ENCODE measurements at regions not wholly inside any gene's neighbourhood (a gene's known extent, or its start where the extent isn't known, plus 50 kb on each side); places are given as distances from the start of the nearest gene placed in this dataset.

GRCh38 chr4:188988131-188988530, 848.9 kb downstream of the TRIML1 start:
- no peak for TF ChIP-seq CTCF (IDR thresholded peaks at IDR 0.05; ENCODE audit: low read depth, low read length)
- ChIA-PET POLR2A (no interaction called here), CTCF (no interaction called here)
- H3K27me3 ChIP-seq (ENCODE audit: control insufficient read depth, insufficient read depth, low read length) = no peaks in the 10 kb centered on the region
- DNase-seq (ENCODE audit: low read depth, low spot score) = no peak
- H3K4me3 ChIP-seq (ENCODE audit: low read depth, low read length) = no peak overlapping the region
- no peak overlapping the region for H3K27ac ChIP-seq (ENCODE audit: low read depth, low read length)
- peaks cover 3% of the 10 kb centered on the region; the same call in 1 of the 2 replicates for H3K9me3 ChIP-seq (ENCODE audit: control insufficient read depth, insufficient read depth, low read length)

GRCh38 chr4:188989371-188989770, 850.1 kb downstream of the TRIML1 start:
- ChIA-PET CTCF (no interaction called here), POLR2A (no interaction called here)
- H3K27me3 ChIP-seq (ENCODE audit: control insufficient read depth, insufficient read depth, low read length) = no peaks in the 10 kb centered on the region
- H3K9me3 ChIP-seq (ENCODE audit: control insufficient read depth, insufficient read depth, low read length) = peaks cover 3% of the 10 kb centered on the region; the same call in 1 of the 2 replicates
- no peak for DNase-seq (ENCODE audit: low read depth, low spot score)
- no peak overlapping the region for H3K4me3 ChIP-seq (ENCODE audit: low read depth, low read length)
- no peak for TF ChIP-seq CTCF (IDR thresholded peaks at IDR 0.05; ENCODE audit: low read depth, low read length)
- no peak overlapping the region for H3K27ac ChIP-seq (ENCODE audit: low read depth, low read length)

GRCh38 chr4:188992706-188993105, 853.5 kb downstream of the TRIML1 start:
- ChIA-PET CTCF (interaction anchor here (0.9 kb wide), 1 partner anchor 131 kb away, joined by 4 read pairs; no protein-coding TSS in a partner anchor), POLR2A (no interaction called here)
- Histone ChIP-seq H3K9me3 (ENCODE audit: control insufficient read depth, insufficient read depth, low read length) (peaks cover 3% of the 10 kb centered on the region; the same call in 1 of the 2 replicates), H3K27me3 (ENCODE audit: control insufficient read depth, insufficient read depth, low read length) (no peaks in the 10 kb centered on the region), H3K4me3 (ENCODE audit: low read depth, low read length) (no peak overlapping the region), H3K27ac (ENCODE audit: low read depth, low read length) (no peak overlapping the region)
- DNase-seq (ENCODE audit: low read depth, low spot score) = no peak
- no peak for TF ChIP-seq CTCF (IDR thresholded peaks at IDR 0.05; ENCODE audit: low read depth, low read length)

DNA sequence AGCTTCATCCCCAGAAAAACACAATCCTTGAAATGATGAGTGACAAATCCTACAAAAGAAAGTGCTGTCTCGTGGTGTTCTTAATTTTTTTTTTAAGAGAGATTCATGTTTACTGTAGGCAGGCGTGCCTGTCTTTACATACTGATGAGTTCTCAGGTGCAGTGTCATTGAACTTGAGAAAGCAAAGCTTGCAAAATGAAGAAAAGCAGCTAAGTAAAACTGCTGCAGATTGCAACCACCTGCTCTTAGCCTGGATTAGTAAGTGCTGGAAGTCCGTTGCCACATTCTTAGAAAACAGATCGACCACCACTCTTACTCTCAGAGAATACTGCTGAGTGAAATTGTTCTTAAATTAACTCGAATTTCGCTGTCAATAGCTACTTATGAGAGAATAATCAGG, 854.6 kb downstream of the TRIML1 start:
- Histone ChIP-seq H3K27me3 (ENCODE audit: control insufficient read depth, insufficient read depth, low read length) (no peaks in the 10 kb centered on the region), H3K4me3 (ENCODE audit: low read depth, low read length) (no peak overlapping the region), H3K9me3 (ENCODE audit: control insufficient read depth, insufficient read depth, low read length) (peaks cover 2% of the 10 kb centered on the region; the same call in 1 of the 2 replicates), H3K27ac (ENCODE audit: low read depth, low read length) (no peak overlapping the region)
- TF ChIP-seq CTCF (IDR thresholded peaks at IDR 0.05; ENCODE audit: low read depth, low read length) = no peak
- DNase-seq (ENCODE audit: low read depth, low spot score) = no peak
- CTCF ChIA-PET = interaction anchor here (2.0 kb wide), 1 partner anchor 130 kb away, joined by 6 read pairs; no protein-coding TSS in a partner anchor
- POLR2A ChIA-PET = no interaction called here

DNA sequence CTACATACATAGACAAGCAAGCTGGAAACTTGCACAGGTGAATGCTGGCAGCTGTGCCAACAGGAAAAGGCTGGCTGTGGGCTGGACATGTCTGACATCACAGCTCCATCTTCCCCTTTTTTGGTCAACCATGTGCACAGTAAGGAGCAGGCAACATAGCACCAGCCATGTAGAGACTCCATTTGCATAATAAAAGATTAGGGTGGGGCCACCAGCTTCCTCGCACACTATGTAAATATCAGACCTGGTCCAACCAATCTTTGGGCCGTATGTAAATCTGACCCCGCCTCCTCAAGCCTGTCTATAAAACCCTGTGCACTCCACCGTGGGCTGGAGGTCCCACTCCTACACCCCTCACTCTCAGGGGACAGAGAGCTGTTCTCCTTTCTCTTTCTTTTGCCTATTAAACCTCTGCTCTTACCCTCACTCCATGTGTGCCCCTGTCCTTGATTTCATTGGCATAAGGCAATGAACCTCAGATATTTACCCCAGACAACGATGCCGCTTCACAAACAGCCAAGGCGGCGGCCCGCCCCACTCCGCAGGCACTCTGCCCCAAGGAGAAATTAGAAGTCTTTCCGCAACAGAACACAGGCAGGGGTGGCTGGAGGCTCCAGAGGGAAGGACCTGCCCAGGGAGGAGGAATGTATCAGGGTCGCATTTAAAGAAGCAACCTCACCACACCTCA, 862.2 kb downstream of the TRIML1 start:
- no peak overlapping the region for H3K27ac ChIP-seq (ENCODE audit: low read depth, low read length)
- CTCF ChIA-PET = no interaction called here
- no peak for TF ChIP-seq CTCF (IDR thresholded peaks at IDR 0.05; ENCODE audit: low read depth, low read length)

More for the DNA sequence above, 862.2 kb downstream of the TRIML1 start:
- Histone ChIP-seq H3K9me3 (ENCODE audit: control insufficient read depth, insufficient read depth, low read length) (peaks cover 11% of the 10 kb centered on the region), H3K4me3 (ENCODE audit: low read depth, low read length) (no peak overlapping the region), H3K27me3 (ENCODE audit: control insufficient read depth, insufficient read depth, low read length) (no peaks in the 10 kb centered on the region)
- POLR2A ChIA-PET = no interaction called here
- DNase-seq (ENCODE audit: low read depth, low spot score) = no peak

Data from AG04450 (cell line).